BJ (cell line): ENCODE measurements at regions not wholly inside any gene's neighbourhood (a gene's known extent, or its start where the extent isn't known, plus 50 kb on each side); places are given as distances from the start of the nearest gene placed in this dataset.

Experiments
- CTCF ChIA-PET: fragments of 350-600 bp; formaldehyde crosslinking; extraction: SDS; loops from one replicate; lab custom pipeline; 2021; ENCODE audit warnings: antibody characterized with exemption, inconsistent platforms; lab: Yijun Ruan, JAX
- POLR2A ChIA-PET: fragments of 300-600 bp; sonication (Branson Sonifier 250); formaldehyde crosslinking; extraction: SDS; loops from one replicate; lab custom pipeline; 2021; ENCODE audit warnings: antibody characterized with exemption; lab: Charles Lee
- DNase-seq: peaks from one replicate; pipeline ENCODE4 v3.0.0-alpha.2; 2011; ENCODE audit warnings: low read depth
- H3K27me3 ChIP-seq: 2 replicates; pipeline ENCODE4 v1.6.0; 2011; ENCODE audit warnings: low read length; ENCODE audit not compliant: control insufficient read depth, insufficient read depth
- H3K36me3 ChIP-seq: 2 replicates; pipeline ENCODE4 v1.5.1; 2011; ENCODE audit warnings: low read length; ENCODE audit not compliant: control insufficient read depth, insufficient read depth
- H3K4me3 ChIP-seq: 2 replicates; pipeline ENCODE4 v1.5.1; 2011; ENCODE audit warnings: low read depth, mild to moderate bottlenecking, control low read depth, low read length
- CTCF ChIP-seq: IDR thresholded peaks from 2 replicates; pipeline ENCODE4 v1.5.1; 2011; ENCODE audit warnings: low read depth, mild to moderate bottlenecking, control low read depth, inconsistent platforms, low read length, moderate library complexity; ENCODE audit not compliant: insufficient read depth

DNA sequence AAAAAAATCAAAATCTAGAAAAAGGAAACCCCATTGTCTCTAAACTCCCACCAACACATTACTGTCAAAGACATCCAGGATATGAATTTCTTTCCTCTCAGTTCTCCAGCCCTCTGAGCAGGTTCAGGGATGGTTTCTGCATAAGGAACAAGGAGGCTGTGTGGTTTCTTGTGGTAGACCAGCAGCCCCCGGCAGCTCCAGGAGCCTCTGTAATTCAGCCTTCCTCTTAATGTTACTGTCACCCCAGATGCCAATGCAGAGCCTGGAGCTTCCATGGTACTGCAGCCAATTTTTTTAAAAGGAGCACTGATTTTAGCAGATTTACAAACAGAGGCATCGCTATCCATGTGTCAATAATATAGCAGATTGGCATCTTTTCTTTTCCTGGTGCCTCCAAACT lies 100.6 kb upstream of the FAM216B start:
- TF ChIP-seq CTCF: no peak
- H3K4me3 ChIP-seq: no peak overlapping the region
- DNase-seq: no peak
- ChIA-PET POLR2A (interaction anchor here (0.7 kb wide), 1 partner anchor 1764 kb away, joined by 3 read pairs; no protein-coding TSS in a partner anchor), CTCF (no interaction called here)
- no peaks in the 10 kb centered on the region for H3K36me3 ChIP-seq
- H3K27me3 ChIP-seq: 0 out of 2 replicates have a peak, but pooled peaks cover 1% of the 10 kb centered on the region

- DNase-seq: no peak
- H3K27me3 ChIP-seq: 0 out of 2 replicates have a peak, but pooled peaks cover 1% of the 10 kb centered on the region
- no peak overlapping the region for H3K4me3 ChIP-seq
- POLR2A ChIA-PET: no interaction called here
- TF ChIP-seq CTCF: no peak
- no peaks in the 10 kb centered on the region for H3K36me3 ChIP-seq
- CTCF ChIA-PET: interaction anchor here (0.6 to 1.5 kb wide), 2 partner anchors 20 to 331 kb away, joined by 3 to 5 read pairs; no protein-coding TSS in a partner anchor
These were observed 99.9 kb upstream of the FAM216B start for GRCh38 chr13:42681326-42682100.

GRCh38 chr13:42684226-42684625 lies 97.2 kb upstream of the FAM216B start:
- DNase-seq: no peak
- ChIA-PET POLR2A (no interaction called here), CTCF (interaction anchor here (0.9 kb wide), 1 partner anchor 12 kb away, joined by 3 read pairs; no protein-coding TSS in a partner anchor)
- Histone ChIP-seq H3K4me3 (no peak overlapping the region), H3K36me3 (no peaks in the 10 kb centered on the region), H3K27me3 (0 out of 2 replicates have a peak, but pooled peaks cover 1% of the 10 kb centered on the region)
- TF ChIP-seq CTCF: no peak

- ChIA-PET CTCF (no interaction called here), POLR2A (no interaction called here)
- no peak overlapping the region for H3K4me3 ChIP-seq
- H3K36me3 ChIP-seq: no peaks in the 10 kb centered on the region
- 0 out of 2 replicates have a peak, but pooled peaks cover under 1% of the 10 kb centered on the region for H3K27me3 ChIP-seq
- no peak for DNase-seq
- no peak for TF ChIP-seq CTCF
These were observed 95.6 kb upstream of the FAM216B start for GRCh38 chr13:42685751-42686150.

- no peak overlapping the region for H3K4me3 ChIP-seq
- no peak for DNase-seq
- TF ChIP-seq CTCF: no peak
- ChIA-PET POLR2A (no interaction called here), CTCF (interaction anchor here (0.5 kb wide), 1 partner anchor 786 kb away, joined by 3 read pairs; no protein-coding TSS in a partner anchor)
- H3K36me3 ChIP-seq: no peaks in the 10 kb centered on the region
- no peaks in the 10 kb centered on the region for H3K27me3 ChIP-seq
These were observed 95.2 kb upstream of the FAM216B start for GRCh38 chr13:42686165-42686564.
